Head of caudate nucleus (tissue), 42 donors: ENCODE measurements at regions not wholly inside any gene's neighbourhood (a gene's known extent, or its start where the extent isn't known, plus 50 kb on each side); places are given as distances from the start of the nearest gene placed in this dataset.

Experiments used
- DNase-seq, 42 donors: peaks; one replicate each; pipeline versions ENCODE4 v3.0.0 to v3.0.0-alpha.2; 2020 to 2021; ENCODE audit warnings: mixed read lengths in 7 of 42
- intact Hi-C: fragments of 100-400 bp; cut with DNase I; formaldehyde crosslinking; loops from one replicate; pipeline ENCODE4 v1.15.0; 2022

DNA sequence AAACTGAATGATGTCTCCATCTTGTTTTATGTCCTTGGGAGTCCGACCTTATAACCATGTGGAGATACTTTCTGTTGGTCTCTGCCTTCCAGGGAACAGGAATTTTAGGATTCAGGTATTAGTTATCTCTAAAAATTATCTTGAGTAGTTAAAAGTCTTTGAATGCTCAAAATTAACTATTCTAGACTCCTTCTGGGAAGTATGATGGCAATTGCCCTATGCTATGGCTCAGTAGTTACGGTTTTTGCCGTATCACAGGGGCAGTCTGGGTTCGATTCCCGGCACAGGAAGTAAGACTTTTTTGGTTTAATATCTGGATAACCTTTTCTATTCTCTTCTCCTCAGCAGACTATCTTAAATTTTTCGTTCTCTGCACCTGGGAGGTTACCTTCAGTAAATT, 708.7 kb upstream of the LRATD1 start:
- DNase-seq, result no peak
- intact Hi-C loops, result no loop called here

DNA sequence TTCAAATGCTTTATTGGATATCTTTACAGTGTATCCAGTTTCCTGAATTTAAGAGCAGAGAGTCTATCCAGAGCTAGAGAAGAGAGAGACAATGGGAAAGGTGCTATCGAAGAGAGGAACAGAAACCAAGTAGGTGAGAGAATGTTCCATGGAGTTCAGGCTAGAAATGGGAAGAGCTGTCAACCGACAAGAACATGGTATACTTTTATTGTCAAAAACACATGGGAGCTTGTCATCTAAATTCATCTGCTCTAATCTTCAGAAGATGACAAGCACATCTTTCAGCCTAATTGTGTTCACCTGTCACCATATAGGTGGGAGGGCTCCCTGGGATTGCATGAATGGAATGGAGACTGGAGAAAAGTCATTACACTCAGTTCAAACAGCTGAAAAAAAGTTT, 690.4 kb upstream of the LRATD1 start:
- intact Hi-C loops, result no loop called here
- DNase-seq, result no peak

DNA sequence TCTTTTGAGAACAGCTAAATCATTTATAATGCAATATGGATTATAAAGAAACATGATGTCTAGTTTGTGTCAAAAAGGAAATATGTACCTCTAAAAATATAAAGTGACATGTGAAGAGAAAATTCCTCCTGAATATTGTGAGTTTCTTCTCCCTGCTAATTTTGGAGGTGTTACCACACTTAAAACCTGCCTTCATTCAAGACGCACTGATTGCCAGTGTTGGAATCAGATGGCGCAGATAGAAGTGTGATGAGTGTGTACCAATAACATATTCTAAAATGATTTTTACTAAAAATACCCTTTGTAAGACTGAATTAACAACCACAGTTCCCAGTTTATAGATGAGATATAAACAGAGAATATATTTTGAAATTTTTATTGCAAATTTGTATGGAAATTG, 681.8 kb upstream of the LRATD1 start:
- intact Hi-C loops, result no loop called here

DNA sequence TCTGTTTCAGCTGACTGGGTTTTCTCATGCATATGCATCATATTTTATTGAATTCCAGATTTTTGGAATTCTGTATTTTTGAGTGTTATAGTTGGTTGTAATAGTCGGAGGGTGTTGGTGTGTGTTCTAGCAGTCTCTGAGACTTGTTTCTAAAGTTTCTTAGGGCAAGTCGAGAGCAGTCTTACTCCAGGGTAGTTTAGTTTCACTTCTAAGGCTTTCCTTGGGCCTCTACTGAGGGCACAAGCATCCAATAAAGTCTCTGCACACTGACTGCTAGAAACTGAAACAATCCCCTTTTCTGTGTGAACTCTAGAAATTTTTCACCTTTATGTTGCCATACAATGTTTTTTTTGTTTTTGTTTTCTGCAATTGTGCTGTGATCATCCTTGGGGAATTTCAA, 663.7 kb upstream of the LRATD1 start:
- no peak for DNase-seq
- intact Hi-C loops, result no loop called here

More for the DNA sequence above, 681.8 kb upstream of the LRATD1 start:
- no peak for DNase-seq

DNA sequence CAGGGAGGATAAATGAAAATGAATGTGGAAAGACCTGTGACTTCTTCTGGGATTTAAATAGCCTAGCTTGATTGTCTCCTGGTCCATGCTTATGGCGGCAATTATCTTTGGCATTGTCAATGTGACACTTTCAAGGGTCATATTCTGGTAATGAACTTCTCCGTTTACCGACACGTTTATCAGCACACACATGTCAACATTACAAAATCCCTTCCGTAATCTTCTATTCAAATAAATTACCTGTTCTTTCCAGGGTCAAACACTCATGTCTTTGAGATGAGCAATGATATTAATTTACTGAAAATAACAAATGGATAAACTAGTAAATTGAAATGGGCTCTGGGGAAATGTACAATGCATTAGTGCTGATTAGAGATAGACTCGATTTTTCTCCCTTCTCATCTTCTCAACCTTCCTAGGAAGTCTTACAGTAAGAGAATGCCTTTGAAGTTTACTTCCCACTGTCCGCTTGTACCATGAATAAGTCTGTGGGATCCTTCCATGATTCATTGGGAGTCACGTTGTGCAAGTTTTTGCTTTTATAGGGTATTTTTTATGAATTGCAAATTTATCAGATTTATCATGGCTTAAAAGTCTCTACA, 646.3 kb upstream of the LRATD1 start:
- intact Hi-C loops, result no loop called here
- no peak for DNase-seq

DNA sequence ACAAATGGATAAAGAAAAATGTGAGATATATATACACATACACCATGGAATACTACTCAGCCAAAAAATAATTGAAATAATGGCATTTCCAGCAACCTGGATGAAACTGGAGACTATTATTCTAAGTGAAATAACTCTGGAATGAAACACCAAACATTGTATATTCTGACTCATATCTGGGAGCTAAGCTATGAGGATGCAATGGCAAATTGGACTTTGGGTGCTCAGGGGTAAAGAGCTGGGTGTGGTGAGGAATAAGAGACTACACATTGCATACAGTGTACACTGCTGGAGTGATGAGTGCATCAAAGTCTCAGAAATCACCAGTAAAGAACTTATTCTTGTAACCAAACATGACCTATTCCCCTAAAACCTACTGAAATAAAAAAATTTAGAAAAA, 636.0 kb upstream of the LRATD1 start:
- intact Hi-C loops, result no loop called here
- no peak for DNase-seq

DNA sequence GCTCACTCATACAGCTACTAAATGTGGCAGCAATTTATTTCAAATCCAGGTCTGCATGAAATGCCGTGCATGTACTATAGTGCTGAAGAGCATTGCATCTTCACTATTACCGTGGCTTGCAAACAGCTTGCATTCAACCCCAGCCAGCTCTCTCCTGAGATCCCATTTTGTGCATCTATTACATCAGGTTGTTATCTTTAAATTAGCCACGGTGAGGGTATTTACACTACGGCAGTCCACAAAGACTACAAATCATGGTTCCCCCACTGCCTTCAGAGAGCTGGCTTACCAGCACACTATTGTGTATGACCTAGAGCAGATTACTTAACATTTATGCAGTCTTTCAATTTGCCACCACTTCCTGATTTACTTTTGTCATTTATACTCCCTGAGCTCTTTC, 621.3 kb upstream of the LRATD1 start:
- DNase-seq, result no peak
- intact Hi-C loops, result no loop called here

DNA sequence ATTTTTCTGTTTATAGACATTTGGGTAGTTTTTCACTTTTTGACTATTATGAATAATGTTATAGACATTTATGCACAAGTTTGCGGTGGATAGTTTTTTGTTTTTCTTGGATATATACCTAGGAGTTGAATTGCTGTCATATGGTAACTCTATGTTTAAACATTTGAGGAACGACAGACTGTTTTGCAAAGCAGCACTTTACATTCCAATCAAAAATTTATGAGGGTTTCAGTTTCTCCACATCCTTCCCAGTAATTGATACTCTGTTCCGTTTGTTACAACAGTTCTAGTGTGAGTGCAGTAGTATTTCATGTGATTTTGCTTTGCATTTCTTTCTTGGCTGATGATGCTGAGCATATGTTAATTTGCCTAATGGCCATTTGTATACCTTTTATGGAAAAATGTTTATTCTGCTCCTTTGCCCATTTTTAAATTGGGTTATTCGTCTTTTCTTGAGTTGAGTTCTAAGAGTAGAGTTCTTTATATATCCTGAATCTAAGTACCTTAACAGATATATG, 617.3 kb upstream of the LRATD1 start:
- no peak for DNase-seq
- intact Hi-C loops, result no loop called here

DNA sequence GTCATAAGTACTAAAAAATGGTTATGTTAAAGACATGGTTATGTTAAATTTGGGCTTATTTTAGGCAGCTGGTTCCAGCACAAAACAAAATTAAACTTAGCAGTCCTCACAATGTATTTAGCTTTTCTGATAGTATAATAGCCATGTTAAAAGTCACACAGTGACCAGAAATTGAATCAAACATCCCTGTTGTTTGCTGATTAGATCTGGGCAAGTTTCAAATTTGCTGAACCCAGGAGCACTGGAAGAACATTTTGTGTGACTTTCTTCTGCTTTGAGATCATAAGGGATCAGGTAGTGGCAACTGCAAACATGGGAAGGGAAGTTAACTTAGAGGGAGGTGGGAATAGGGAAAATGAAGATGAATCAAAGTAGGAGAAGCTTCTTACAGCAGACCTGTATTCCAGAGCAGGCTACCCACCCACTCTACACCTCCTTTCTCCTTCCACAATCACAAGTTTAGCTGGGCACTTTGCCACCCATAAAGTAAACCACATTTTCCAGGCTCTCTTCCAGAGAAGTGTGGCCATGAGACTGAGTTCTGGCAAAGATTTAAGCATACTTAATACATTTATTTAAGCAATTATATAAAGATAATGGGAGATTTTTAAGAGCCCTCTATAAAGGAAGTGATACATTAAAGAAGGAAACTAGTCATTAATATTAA, 616.1 kb upstream of the LRATD1 start:
- intact Hi-C loops, result no loop called here
- no peak for DNase-seq

DNA sequence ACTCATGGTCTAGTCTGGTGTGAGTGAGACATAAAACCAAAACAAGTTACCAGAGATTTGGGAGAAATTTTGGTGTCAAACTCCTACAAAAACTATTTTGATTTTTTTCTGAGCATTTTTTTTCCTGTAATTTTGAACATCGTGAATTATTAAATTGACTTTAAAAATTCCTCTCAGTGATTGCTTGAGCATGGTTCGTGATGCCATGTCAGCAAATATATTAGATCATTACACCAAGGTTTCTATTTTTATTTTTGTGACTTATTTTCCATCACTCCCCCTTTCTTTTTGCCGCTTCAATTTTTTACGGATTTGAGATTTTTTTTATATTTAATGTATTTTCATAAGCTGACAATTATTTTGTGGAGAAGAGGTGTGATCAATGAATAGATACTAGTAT, 613.9 kb upstream of the LRATD1 start:
- intact Hi-C loops, result no loop called here

DNA sequence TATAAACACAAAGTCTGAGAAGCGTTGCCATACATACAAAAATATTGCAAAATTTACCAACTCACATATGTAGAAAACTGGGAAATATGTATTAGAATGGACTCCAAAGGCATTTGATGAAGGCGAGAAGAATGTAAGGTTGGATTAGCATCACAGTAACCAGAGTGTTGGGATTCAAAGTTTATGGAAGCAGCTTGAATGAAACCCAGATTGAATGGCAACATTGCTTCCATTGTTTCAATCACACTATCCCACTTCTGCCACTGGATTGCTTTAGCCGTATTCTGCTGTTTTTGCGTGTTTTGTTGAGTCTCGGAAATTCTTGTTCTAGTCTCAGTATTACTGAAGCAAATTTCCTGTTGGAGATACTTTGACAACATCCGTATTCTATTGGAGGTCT, 609.0 kb upstream of the LRATD1 start:
- intact Hi-C loops, result no loop called here

More for the DNA sequence above, 613.9 kb upstream of the LRATD1 start:
- no peak for DNase-seq

DNA sequence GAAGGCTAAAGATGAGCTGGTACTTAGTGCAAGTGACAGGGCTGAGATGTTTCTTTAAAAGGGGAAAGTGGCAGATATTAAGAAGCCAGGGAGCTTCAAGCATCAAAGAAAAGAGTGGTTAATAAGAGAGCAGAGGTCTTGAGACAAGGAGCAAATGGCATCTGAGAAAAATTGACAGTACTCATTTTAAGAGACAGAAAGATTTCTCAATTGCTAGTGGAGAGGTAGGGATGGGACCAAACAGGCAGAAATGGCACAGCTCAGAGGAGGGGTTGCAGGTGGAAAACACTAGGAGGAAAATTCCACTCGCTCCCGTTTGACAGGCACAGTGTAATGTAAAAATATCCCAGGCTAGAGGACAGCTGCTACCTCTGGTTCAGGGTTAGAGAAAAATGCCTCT, 593.4 kb upstream of the LRATD1 start:
- DNase-seq, result no peak
- intact Hi-C loops, result no loop called here

More for the DNA sequence above, 609.0 kb upstream of the LRATD1 start:
- DNase-seq, result no peak

DNA sequence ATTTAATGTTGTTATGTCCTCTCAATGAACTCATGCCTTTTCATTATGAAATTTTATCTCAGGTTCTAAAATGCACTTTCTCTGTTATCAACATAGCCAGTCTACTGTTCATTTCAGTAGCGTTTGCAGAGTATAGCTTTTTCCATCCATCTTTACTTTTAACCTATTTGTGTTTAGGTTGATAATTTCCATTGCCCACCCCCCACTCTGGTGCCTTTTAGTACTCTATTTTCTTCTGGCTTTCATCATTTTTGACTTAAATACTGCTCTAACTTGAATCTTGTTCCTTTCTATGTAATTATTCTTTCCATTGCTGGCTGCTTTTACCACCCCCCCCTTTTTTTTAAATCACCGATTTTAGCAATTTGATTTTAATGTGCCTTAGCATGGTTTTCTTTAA, 585.0 kb upstream of the LRATD1 start:
- intact Hi-C loops, result no loop called here
- no peak for DNase-seq

DNA sequence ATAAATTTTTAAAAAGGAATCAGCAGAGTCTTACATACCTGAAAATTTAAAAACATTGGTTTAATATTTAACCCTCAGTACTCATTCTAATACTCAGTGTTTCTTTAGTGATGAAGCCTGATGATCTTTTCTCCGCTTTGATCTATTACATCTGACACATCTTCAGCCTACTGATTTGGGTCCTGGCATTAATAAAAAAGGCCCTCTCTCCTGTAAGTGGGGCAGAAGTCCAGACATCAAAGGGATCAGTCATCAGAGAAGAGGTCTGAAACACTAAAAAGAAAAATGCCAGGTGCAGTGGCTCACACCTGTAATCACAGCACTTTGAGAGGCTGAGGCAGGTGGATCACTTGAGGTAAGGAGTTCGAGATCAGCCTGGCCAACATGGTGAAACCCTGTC, 581.1 kb upstream of the LRATD1 start:
- intact Hi-C loops, result no loop called here
- DNase-seq, result no peak

DNA sequence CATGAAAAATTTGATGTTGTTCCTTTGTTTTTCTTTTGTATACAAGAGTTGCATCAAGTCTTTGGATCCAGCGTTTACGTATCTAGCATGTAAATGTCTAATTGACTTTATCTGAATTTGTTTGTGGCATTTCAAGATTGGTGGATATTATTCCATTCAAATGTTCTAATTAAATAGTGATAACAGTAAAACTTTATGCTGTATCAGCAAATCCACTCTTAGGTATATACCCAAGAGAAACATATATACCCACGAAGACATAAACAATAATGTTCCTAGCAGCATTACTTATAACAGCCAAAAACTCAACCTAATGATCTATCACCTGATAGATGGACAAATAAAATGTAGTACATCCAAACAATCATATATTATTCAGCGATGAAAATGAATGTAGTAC, 579.4 kb upstream of the LRATD1 start:
- intact Hi-C loops, result no loop called here
- no peak for DNase-seq

DNA sequence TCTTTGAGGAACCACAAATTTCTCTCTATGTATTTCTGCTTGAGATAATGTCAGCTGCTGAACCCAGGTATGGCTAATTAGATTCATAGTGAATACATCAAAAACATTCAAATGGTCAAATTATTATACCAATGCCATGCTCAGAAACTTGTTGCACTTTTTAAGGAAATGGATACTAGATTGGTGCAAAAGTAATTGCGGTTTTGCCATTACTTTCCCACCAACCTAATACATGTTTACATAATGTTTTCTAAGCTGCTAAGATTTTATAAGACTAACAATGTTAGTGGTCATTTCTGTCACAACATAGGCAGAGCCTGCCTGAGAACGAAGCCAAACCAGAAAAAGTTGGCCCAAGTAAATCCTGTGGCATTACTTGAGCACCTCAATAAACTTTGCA, 568.2 kb upstream of the LRATD1 start:
- intact Hi-C loops, result no loop called here
- no peak for DNase-seq

DNA sequence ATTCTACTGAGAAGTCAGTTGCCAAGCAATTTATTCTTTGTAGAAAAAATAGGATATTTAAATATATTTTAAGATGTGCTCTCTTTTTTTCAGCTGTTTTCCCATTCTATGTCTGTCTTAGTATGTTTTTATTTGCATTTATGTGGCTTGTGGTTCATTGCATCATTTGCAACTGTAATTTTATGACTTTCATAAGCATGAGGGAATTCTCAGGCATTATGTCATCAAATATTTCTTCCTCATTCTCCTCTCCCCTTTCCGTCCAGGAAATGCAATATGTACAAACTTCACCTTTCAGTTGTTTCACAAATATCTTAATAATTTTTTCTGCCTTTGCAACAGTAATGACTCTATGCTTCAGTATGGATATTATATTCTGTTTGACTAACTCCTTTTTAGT, 560.2 kb upstream of the LRATD1 start:
- no peak for DNase-seq
- intact Hi-C loops, result no loop called here

DNA sequence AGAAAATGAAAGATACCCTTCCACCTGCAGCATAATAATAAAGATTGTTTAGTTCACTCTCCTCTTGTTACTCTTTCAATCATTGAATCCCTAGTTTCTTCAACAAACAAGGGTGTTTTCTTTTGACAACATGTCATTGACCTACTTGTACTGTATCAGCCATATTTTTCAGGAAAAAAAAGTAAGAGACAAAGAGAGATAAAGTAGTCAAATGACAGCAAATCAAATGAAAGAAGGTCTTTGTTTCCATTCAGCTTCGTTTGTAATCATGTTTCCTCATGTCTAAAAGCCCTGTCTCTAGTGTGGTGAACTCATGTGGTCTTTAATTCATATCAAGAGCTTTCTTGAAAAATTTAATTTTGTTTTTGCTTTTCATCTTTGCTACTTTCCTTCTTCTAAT, 557.8 kb upstream of the LRATD1 start:
- DNase-seq, result no peak
- intact Hi-C loops, result no loop called here

DNA sequence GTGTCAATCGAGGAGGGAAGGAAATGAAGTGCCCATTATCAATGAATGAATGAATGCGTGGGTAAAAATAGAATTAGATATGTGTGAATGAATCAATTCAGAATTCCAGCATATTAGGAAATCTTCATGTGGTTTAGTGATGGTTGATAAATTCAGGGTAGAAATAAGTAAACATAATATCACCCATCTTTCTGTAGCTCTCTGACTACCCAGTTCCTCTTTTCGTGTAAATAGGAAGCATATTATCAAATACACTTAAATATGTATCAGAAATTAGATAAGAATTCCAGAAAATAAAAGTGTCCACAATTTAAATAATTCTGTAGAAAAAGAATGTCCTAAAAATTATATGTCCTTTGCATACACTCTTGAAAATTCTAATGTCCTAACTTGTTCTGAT, 552.9 kb upstream of the LRATD1 start:
- DNase-seq, result no peak
- intact Hi-C loops, result no loop called here

DNA sequence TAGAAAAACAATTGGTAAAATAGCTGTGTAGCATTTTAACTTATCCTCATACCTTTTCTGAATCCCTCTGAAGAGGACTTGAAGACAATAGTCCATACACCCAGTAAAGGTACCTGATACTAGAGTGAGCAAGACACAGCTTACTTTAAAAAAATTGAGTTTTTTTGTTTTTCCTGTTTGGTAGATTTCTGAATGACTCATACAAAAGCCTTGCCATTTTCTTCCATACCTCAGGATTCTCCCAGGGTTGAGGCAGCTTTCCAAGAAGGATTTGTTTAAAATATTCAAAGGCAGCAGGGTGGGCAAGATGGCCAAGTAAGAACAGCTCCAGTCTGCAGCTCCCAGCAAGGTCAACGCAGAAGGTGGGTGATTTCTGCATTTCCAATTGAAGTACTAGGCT, 551.0 kb upstream of the LRATD1 start:
- intact Hi-C loops, result no loop called here
- DNase-seq, result no peak

DNA sequence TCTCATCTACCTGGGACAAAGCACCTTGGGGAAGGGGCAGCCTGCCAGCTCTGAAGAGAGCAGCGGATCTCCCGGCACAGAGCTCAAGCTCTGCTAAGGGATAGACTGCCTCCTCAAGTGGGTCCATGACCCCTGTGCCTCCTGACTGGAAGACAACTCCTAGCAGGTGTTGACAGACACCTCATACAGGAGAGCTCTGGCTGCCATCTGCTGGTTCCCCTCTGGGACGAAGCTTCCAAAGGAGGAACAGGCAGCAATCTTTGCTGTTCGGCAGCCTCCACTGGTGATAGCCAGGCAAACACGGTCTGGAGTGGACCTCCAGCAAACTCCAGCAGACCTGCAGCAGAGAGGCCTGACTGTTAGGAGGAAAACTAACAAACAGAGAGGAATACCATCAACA, 549.9 kb upstream of the LRATD1 start:
- no peak for DNase-seq
- intact Hi-C loops, result no loop called here
